Glomerular visceral epithelial cell (primary cell): ENCODE measurements at regions not wholly inside any gene's neighbourhood (a gene's known extent, or its start where the extent isn't known, plus 50 kb on each side); places are given as distances from the start of the nearest gene placed in this dataset.

Experiments used
- DNase-seq: peaks from one replicate; pipeline ENCODE4 v3.0.0-alpha.2; 2016; ENCODE audit errors: extremely low spot score

- DNase-seq: no peak
Observed at GRCh38 chr16:85256190-85256739, 144.0 kb upstream of the CIBAR2 start.

DNA sequence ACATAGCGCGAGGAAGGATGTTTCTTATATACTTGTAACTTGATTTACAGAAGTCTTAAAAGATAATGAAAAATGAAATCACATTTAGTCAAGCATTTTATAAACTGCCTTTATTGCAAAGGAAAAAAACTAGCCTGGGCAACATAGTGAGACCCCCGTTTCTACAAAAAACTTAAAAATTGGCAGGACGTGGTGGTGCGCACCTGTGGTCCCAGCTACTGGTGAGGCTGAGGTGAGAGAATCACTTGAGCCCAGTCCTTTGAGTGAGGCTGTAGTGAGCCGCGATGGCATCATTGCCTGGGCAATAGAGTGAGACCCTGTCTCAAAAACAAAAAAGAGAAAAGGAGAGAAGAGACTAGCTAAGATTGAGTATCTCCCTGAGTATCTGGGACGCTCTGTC, 145.2 kb upstream of the CIBAR2 start:
- DNase-seq: no peak

DNA sequence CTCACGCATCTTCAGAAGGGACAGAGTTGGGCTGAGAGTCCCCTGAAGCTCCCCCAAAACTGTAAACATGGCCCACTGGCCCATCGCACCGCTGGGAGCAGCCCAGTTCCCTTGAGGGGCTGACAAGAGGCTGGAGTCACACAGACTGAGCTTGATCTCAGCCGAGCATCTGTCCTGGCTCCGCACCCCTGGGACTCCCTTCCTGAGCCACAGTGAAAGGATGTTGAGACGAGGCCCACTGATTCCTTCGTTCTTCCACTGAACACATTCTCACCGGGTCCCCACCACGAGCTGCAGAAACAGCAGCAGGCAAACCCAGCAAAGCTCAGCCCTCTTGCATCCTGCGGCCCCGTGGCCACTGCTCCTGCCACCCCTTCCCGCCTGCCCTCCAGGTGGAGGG, 145.9 kb upstream of the CIBAR2 start:
- no peak for DNase-seq

GRCh38 chr16:85258629-85259028, 146.4 kb upstream of the CIBAR2 start:
- no peak for DNase-seq

GRCh38 chr16:85259115-85259831, 147.0 kb upstream of the CIBAR2 start:
- DNase-seq: no peak

GRCh38 chr16:85259832-85260167, 147.5 kb upstream of the CIBAR2 start:
- no peak for DNase-seq

GRCh38 chr16:85261204-85261603, 148.9 kb upstream of the CIBAR2 start:
- DNase-seq: no peak

GRCh38 chr16:85261657-85262557, 149.6 kb upstream of the CIBAR2 start:
- DNase-seq: no peak

DNA sequence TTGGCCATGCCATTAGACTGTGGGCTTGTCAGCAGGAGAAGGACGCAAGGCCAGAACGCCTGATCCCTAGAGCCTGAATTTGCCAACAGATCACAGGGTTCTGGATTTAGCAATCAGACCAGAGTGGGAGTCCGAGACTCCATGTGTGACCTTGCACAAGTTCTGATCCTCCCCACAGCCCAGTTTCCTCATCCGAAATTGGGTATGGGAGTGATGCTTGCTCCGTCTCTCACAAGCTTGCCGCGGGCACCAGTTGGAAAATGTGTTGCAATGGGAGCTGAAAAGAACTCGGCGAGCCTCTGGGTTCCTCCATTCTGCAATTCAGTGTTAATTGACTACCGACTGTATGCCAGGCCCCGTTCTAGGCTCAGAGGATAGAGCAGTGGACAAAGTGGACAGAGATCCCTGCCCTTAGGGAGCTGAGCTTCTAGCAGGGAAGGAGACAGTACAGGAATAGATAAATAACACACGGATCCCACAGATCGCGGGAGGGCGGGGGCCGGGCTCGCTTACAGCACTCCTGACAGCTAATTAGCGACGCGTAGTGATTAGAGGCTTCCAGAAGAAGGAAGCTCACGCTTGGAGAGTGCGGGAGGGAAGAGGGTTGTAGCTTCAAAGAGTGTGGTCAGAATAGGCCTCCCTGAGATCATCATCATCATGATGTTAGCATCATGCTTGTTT, 150.4 kb upstream of the CIBAR2 start:
- DNase-seq: no peak

GRCh38 chr16:85263239-85263585, 150.9 kb upstream of the CIBAR2 start:
- DNase-seq: no peak

GRCh38 chr16:85264752-85265151, 152.5 kb upstream of the CIBAR2 start:
- no peak for DNase-seq

DNA sequence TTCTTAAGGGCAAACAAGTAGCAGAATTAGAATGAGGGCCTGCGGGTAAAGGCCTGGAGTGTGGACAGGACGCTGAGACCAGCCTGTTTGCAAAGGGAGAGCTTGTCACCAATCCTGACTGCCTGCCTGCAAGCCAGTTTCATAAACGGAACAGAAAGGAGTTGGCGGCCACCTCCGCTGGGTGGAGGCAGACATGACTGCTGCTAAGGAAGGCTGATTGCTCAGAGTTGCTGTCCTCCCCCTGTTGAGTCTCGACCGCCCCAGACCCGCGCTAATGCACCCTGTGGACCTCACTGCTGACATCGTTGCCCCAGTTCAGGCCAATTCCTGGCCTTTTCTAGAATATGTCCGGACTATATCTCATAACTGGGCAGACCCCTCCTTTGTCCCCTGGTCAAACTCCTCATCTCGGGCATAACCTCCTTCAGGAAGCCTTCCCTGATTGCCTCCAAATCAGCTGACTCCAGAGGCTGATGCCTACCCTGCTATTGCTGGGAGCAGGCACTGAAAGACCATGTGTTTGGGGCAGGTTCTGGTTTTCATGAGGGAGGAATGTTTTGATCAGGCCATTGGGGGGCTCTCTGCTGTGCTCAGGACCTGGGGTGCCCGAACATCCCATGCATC, 153.0 kb upstream of the CIBAR2 start:
- no peak for DNase-seq

GRCh38 chr16:85265810-85266209, 153.5 kb upstream of the CIBAR2 start:
- no peak for DNase-seq

DNA sequence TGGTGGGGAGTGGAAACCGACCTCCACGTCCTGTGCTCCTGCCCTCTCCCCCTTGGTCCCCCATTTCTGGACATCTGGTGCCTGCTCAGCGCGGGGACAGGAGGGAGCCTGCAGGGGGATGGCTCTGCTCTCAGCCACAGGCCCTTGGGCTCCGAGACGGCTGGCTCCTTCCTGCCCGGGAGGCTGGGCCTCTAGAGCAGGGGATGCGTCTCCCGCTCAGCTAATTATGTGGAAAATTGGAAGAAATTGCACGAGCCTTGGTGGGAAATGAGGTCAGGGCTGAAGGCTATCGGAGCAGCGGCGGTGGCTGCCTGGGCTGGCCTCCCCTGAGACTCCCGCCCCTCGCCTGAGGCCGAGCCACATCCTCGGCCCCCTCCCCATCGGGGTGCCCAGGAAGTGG, 154.6 kb upstream of the CIBAR2 start:
- DNase-seq: no peak

- no peak for DNase-seq
Observed at GRCh38 chr16:85267414-85267945, 155.2 kb upstream of the CIBAR2 start.

DNA sequence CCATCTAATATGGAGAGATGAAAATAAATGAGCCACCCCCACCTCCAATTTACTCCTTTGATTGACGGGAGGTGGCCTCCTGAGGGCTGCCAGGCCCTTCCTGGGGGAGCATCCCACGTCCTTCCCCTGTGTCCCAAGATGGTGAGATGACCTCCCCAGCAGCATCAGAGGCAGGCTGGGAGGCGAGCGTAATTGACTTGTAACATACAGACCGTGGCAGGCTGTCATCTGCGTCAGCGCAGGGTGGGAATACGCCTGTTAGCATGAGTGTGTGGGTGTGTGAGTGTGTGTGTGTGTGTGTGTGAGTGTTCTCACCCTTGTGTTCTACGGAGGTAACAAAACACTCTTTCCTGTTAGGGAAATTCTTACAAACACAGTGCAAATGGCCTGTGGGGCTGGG, 156.9 kb upstream of the CIBAR2 start:
- DNase-seq: no peak

GRCh38 chr16:85270374-85270773, 158.1 kb upstream of the CIBAR2 start:
- no peak for DNase-seq

- no peak for DNase-seq
Observed at GRCh38 chr16:85271198-85271597, 158.9 kb upstream of the CIBAR2 start.

- DNase-seq: no peak
Observed at GRCh38 chr16:85273293-85273692, 161.0 kb upstream of the CIBAR2 start.

DNA sequence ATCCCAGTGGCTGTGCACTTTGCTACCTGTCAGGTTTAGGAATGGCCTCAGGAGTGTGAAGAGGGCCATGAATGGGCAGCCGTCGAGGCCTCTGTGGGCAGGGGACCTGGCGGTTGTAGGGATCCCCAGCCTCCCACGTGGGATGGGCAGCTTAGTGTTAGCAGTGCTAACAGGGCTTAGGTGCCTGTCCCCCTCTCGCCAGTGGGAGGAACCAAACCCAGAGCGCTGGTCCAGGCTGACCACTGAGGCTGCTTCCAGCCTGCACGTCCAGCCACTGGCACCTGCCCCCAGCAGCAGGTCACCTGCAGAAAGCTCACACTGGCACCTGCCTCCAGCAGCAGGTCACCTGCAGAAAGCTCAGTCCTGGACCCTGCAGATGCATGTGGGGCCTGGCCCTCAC, 162.2 kb upstream of the CIBAR2 start:
- no peak for DNase-seq

- DNase-seq: no peak
Observed at GRCh38 chr16:85274924-85275323, 162.7 kb upstream of the CIBAR2 start.
